Right ventricle myocardium superior (tissue), 1 donor: ENCODE measurements at regions not wholly inside any gene's neighbourhood (a gene's known extent, or its start where the extent isn't known, plus 50 kb on each side); places are given as distances from the start of the nearest gene placed in this dataset.

Source experiments
- ATAC-seq: fragments of 200-7000 bp; cut with Tn5 transposase; one replicate; pipeline ENCODE4 v1.9.1; 2020; ENCODE audit warnings: mild to moderate bottlenecking; ENCODE audit not compliant: poor library complexity
- DNase-seq: peaks from one replicate; pipeline ENCODE4 v3.0.0-alpha.2; 2020
- intact Hi-C: fragments of 100-400 bp; cut with DNase I; formaldehyde crosslinking; loops from one replicate; pipeline ENCODE4 v1.11.2; 2022
- donor health status: DM: no; HTN: yes; CAD: no; lungs with severe emphysema.

DNA sequence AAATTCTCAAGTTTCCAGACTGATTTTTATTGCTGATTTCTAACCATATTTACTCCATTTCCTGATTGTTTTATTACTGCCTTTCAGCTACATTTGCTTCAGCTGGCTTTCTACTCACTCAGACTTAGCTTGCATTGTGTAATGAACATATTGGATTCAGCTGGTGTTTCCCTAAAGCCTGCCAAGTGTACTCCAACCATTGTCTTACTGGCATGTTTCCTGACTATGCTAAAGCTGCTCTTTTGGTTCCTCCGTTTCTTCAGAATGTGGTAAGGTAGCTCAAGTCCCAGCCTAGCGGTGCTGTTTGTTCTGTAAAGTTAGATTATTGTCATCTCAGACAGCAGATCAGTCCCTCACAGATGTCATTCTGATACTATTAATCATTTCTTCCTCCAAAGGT is 53.1 kb upstream of the GLRA2 start:
- DNase-seq (no peak), ATAC-seq (no peak)
- intact Hi-C loops: no loop called here

DNA sequence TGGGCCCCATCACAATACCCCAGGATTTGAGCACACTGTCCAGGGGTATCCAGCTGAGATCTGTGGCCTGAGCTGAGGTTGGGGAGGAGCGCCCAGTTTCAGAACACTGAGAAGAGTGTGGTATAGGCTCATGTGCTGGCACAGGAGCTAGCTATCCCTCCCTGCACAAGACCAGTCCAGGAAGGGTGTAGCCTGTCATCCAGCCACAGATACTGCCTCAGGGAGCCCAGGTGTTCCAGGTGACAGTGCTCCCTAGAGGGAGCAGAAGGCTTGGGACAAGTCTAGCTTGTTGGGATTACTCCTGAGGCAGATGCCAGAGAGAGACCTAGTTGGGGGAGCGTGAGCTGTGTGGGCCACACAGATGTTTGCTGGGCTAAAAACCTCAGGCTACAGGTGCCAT is 79.6 kb upstream of the GLRA2 start:
- intact Hi-C loops: no loop called here
- DNase-seq: no peak
- ATAC-seq: no peak

DNA sequence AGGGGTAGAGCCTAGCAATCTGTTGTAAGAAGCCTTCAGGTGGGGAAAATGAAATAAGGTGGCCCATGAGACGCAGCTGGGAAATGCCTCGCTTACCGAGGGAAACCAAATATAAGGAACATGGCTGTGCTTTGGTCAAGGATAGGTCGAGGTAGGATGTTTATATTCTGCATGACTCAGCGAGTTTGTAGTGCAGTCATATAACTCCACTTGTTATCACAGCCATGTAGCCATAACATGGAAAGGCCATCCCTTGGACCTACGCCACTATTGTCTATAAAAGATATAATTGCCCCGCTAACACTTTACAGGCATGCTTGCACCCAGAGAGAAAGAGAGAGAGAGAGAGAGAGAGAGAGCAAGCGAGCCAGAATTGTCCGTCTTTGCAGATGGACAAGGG is 80.9 kb upstream of the GLRA2 start:
- ATAC-seq (no peak), DNase-seq (no peak)
- intact Hi-C loops: no loop called here

GRCh38 chrX:14440106-14440505 is 89.2 kb upstream of the GLRA2 start:
- no peak for ATAC-seq
- intact Hi-C loops: no loop called here
- no peak for DNase-seq

DNA sequence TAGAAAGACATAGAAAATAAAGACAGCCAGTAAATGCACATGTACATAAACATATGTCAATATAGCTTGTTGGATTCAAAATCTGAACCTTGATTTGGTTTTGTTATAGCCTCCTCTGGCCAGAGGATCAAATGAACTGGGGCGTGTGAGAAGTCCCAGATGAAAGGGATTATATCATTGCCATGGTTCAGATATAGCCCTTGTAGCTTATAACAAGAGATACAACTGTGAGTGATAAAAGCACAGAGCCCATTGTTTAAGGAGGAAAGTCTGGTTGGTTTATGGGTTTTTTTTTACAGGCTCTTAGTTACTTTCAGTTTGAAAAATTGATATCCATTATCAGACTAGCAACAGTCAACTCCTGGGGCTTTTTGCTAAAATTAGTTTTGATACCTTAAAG is 101.7 kb upstream of the GLRA2 start:
- ATAC-seq (no peak), DNase-seq (no peak)
- intact Hi-C loops: no loop called here

DNA sequence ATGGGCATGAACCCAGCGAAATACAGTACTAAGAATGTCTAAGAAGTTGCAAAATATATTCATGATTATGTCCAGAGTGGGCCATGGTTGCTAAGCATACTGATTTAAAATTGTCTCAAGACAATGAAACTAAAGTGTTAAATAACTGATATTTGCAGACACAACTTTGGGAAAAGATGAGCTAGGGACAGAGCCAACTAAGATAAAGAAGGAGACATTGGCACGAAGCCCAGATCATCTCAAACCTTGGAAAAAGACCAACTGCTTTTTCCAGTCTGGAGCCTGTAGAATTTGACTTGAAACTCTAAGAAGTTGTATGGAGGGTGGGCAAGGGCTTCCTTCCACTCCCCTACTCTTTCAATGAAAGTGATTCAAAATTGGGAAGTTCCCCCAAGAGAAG is 108.5 kb upstream of the GLRA2 start:
- intact Hi-C loops: no loop called here
- DNase-seq: no peak
- no peak for ATAC-seq

DNA sequence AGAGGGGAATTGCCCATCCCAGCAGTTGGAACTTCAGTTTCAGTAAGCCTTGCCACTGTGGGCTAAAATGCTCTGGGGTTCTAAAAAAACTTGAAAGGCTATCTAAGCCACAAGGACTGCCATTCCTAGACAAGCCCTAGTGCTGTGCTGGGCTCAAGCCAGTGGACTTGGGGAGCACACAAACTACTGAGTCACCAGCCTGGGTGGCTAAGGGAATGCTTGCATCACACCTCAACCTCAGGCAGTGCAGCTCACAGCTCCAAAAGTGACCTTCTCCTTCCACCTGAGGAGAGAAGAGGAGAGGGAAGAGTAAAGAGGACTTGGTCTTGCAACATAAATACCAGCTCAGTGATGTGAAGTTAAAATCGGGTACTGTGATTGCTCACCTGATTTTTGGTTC is 116.7 kb upstream of the GLRA2 start:
- ATAC-seq (no peak), DNase-seq (no peak)
- intact Hi-C loops: no loop called here

- no peak for ATAC-seq
- DNase-seq: no peak
- intact Hi-C loops: no loop called here
These were observed 118.0 kb upstream of the GLRA2 start for GRCh38 chrX:14411326-14411725.

DNA sequence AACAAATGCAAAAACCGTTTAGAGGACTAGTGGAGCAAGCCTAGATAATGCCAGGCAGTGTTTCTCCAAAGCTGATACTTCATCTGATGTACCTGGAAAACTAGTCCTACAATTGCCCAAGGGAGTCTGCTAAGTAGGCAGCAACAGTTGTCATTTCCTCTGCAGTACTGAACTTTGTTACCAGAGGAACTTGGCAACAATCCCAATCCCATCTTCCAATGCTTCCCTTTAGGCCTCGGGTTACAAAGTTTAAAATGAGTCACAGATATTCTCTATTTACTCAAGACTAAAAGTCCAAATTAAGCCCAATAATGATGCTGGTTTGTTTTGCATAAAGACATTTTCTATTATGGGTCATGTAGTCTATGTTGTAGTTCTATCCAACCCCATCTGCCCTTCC is 120.0 kb upstream of the GLRA2 start:
- DNase-seq: no peak
- intact Hi-C loops: no loop called here

DNA sequence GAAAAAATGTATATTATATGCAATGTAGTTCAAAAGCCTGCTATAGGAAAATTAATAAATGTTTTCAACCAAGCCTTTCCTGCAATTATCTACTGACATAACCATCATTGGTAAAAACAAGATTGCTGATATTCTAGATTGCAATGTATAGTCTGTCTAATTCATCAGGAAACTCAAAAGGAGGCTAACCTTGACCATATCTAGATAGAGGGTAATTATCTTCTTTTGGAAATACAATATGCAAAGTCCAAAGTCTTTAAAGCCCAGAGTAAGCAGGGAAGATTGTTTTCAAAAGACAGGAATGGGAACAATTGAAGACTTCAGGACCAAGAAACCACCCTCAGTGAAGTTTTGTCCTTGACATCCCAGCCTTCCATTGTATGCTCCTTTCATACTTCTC is 123.1 kb upstream of the GLRA2 start:
- intact Hi-C loops: no loop called here
- DNase-seq (no peak), ATAC-seq (no peak)

More for the DNA sequence above, 120.0 kb upstream of the GLRA2 start:
- no peak for ATAC-seq

DNA sequence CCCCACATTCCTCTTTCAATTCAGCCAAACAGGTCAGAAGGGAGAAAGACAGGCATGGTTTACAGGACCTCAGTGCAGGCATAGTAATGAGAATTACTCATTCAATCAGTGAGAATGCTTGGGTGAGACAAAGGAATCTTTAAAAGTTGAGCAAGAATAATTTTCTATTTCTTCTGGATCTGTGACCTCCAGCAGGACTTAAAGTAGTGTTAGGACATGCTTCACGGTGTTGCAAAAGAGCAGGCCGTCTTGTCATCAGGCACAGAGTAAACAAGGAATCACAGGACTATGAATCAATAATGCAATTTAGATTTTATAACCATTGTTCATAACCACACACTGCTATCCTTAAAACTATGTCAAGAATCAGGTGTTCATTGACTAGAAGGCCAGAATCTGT is 130.6 kb upstream of the GLRA2 start:
- no peak for ATAC-seq

GRCh38 chrX:14389682-14390081 is 139.7 kb upstream of the GLRA2 start:
- intact Hi-C loops: no loop called here
- DNase-seq (no peak), ATAC-seq (no peak)

More for the DNA sequence above, 130.6 kb upstream of the GLRA2 start:
- no peak for DNase-seq
- intact Hi-C loops: no loop called here

- ATAC-seq: no peak
- intact Hi-C loops: no loop called here
- no peak for DNase-seq
These were observed 142.4 kb upstream of the GLRA2 start for GRCh38 chrX:14386981-14387380.

GRCh38 chrX:14380044-14380443 is 149.3 kb upstream of the GLRA2 start:
- intact Hi-C loops: no loop called here
- ATAC-seq: no peak
- no peak for DNase-seq

DNA sequence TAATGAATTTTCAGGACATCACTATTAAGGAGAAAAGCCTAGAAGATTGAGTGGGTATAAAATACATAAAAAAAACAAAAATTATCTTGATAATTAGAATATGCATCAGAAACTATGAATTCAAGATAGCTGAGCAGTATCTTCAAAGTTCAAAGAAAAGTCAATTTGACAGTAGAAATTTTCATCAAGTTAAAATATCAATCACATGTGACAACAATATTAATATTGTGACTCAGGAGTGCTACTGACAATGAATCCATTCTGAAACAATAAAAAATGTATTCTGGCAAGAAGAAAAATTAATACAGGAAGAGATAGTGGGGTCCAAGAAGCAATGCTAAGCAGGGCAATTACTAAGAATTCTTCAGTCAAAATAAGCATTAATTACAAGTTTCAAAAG is 151.9 kb upstream of the GLRA2 start:
- ATAC-seq: no peak
- intact Hi-C loops: no loop called here
- DNase-seq: no peak

DNA sequence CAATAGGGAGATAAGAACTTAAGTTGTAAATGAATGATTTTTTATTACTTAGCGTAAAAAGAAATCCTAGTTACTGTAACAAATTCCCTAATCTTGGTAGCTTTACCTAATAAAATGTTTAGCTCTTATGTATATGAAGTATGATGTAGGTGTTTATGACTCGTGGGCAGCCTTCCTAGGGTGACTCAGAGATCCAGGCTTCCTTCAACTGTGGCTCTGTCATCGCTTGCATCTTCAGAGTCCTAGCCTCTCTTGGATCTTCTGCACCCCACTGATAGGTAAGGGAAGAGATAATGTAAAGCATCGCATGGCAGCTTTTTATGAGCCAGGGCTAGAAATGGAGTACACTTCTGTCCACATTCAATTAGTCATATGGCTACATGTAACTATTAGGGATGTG is 165.6 kb upstream of the GLRA2 start:
- intact Hi-C loops: no loop called here
- DNase-seq (no peak), ATAC-seq (no peak)

DNA sequence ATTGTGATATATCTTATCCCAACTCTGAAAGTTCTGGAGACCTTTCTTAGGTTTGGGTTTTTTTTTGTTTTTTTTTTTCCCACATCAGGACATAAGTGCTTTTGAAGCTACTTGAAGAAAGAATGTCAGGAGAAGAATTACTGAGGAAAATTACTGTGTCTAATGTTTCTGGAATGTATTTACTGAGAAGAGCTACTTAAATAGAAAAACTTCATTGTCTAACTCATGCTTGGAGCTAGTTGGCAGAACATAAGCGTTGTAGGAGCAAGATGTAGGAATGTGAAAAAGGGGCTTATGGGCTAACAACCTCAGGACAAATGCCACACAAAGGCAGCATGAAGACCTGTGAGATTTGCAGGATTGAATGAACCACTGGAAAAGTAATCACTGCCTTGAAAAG is 166.6 kb upstream of the GLRA2 start:
- intact Hi-C loops: no loop called here
- no peak for DNase-seq

DNA sequence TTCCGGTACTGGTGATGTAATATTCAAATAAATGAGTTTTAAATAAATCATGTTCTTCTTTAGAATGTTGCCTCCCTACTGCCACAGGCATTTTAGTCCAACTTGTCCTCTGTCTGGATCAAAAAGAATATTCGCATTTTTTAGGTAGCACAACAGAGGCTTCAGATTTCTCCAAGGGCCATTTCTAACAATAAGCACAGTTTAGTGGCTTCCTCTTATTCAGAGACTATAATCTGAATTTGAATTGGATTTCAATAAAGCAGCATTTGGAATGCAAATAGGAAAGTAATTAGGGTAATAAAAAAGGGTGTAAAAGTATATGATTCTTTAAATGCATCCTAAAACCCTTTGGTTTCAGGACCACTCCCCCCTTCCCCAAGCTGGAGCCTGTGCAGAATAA is 167.9 kb upstream of the GLRA2 start:
- no peak for DNase-seq
- no peak for ATAC-seq
- intact Hi-C loops: no loop called here

More for the DNA sequence above, 166.6 kb upstream of the GLRA2 start:
- ATAC-seq: no peak

GRCh38 chrX:14359727-14360126 is 169.6 kb upstream of the GLRA2 start:
- DNase-seq: no peak
- ATAC-seq: no peak
- intact Hi-C loops: no loop called here

DNA sequence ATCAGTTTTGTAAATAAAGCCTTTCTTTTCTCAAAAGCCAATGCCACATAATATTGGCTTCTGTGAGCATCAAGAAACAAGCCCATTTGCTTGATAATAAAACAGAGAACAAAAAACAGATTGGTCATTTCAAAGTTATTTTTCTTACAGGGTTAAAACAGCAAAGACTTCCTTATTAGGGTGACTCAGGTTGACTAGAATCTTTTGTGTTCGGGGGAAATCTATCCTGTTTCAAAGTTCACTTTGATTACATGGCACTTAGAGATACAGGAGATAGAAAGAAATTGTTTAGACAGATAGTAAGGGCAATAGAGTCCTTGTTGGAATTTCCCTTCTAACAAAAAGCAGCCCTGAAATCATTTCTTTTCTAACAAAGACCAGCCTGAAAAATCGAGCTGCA is 170.0 kb upstream of the GLRA2 start:
- DNase-seq (no peak), ATAC-seq (no peak)
- intact Hi-C loops: no loop called here

GRCh38 chrX:14357314-14357713 is 172.0 kb upstream of the GLRA2 start:
- DNase-seq: no peak
- no peak for ATAC-seq
- intact Hi-C loops: no loop called here

DNA sequence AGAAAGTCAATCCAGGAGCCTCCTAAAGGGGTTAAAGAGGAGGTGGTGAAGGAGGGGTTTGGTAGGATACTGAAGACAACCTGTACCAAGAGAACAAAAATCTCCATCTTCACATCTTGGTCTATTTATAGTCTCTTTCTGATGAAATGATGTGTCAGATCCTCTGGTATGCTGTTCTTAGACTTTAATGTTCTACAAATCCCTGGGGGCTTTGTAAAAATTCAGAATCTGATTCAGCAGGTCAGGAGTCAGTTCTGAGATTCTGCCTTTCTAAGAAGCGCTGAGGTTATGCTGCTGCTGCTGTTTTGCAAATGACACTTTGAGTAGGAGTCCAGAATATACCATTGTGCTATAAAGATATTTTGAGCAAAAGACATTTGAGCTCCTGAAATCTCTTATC is 172.9 kb upstream of the GLRA2 start:
- DNase-seq (no peak), ATAC-seq (no peak)
- intact Hi-C loops: no loop called here
